ENCODE measurements at regions not wholly inside any gene's neighbourhood (a gene's known extent, or its start where the extent isn't known, plus 50 kb on each side); places are given as distances from the start of the nearest gene placed in this dataset.

DNA sequence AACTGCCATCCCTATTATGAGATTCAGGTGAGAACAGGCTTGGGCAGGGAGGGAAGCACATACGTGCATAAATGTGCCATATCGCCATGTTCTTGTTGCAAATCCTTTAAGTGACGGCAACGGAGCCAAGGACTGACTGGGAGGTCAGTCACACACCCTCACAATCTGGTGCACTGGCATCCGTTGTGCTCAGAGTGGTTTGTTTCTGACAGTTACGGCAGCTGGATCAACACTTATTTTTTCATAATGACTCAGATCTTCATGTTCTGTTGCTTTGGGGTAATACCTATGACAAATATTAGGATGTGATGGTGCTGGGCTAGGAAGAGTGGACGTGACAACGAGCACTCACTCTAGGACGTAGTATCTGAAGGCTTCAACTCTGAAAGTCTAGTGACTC is 56.2 kb upstream of the PREP start:
- DNase-seq (ENCODE audit: low read depth, low spot score), result no peak

DNA sequence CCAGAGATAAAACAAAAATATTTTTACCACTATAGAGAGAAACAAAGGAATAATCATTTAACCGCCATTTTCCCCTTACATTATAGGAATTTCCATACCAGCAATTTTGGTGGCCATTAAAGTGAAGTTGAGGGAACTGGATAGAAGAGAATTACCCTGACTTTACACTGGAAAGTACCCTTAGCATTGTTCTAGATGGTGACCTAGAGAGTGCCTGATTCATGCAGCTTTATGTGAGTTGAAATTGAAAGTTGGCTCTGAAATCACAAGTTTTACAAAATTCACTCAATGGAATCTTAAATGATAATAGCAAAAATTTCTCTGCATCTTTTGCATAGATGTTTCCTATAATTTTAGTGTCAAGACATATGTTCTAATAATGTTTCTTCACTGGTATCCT is 55.7 kb upstream of the PREP start:
- DNase-seq (ENCODE audit: low read depth, low spot score), result no peak

DNA sequence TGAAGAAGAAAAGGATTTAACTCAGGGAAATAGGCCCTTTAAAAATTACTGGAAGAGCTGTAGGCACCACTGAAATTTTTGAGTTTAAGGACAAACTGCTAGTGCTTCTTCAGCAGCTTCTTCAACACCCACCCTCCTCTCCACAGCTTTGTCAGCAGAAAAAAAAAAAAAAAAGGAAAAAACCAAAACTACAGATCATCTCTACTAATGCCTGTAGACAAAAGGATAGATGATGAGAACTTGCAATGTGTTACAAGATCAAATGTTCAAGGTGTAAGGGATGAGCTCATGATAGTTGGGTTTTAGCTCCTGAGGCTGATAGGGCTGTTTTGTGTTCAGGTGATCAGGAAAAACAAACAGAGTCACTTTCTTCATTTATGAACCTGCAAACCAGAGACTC is 55.2 kb upstream of the PREP start:
- no peak for DNase-seq (ENCODE audit: low read depth, low spot score)

DNA sequence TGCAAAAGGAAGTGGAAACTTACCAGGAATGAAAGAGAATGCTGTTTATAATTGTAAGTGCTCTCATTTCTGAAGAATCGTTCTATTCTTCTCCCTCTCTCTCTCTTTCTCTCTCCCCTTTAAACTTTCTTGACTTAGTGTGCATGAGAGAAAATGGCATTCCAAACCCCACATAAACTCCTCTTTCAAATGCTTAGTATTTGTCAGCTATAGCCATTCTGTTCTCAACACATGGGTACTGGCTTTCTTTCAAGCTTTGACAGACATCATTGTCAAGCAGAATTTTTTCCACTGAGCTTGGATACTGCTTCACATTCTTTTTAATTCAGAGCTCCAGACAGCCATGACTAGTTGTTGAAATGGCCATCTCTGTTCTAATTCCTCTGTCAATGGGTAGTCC is 51.1 kb upstream of the PREP start:
- no peak for DNase-seq (ENCODE audit: low read depth, low spot score)

DNA sequence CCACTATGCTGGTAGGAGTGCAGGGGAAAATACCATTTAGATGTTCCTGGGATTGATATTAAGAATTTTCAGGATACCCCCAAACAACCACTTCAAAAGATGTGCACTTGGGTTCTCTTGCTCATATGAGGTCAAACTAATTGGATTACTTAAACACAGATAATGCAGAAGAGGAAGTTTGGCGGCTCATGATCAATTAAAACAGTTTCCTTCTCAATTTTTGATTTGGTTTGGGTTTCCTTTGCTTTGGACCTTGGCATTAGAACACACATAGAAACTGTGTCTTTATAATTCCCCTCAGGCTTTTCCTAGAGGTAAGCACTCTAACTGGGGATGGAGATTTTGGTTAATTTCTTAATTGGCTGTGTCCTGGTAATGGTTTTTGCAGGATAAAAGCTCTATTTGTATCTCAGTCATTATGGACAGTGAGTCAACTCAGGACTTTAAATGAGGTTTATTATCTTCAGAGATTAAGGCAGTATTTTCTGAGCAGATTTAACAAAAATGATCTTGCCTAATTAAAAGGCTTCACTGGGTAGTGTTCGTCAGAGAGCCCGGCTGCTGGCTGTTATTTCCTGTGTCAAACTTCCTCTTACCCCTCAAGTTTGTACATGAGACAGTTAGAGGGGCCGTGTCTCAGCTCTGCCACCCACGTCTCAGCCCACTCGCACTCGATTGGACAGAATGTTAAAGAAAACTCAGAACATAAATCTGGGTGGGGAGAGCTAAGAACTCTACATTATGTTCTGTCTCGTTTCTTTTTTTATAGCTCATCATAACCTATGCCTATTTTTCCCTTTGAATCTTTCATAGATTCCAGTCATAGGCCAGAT is 50.3 kb upstream of the PREP start:
- no peak for DNase-seq (ENCODE audit: low read depth, low spot score)

Measured in brain pericyte (primary cell).